AG10803 (cell line): ENCODE measurements at regions not wholly inside any gene's neighbourhood (a gene's known extent, or its start where the extent isn't known, plus 50 kb on each side); places are given as distances from the start of the nearest gene placed in this dataset.

ENCODE experiments used
- DNase-seq: peaks from one replicate; pipeline ENCODE4 v3.0.0; 2010; ENCODE audit warnings: low read depth
- H3K4me3 ChIP-seq: 2 replicates; pipeline ENCODE4 v1.5.1; 2011; ENCODE audit warnings: mild to moderate bottlenecking, low read length, control low read depth
- TF ChIP-seq, protein P1 (sequence below): conservative IDR thresholded peaks from 2 replicates; pipeline ENCODE4 v1.5.1; 2011; ENCODE audit warnings: mild to moderate bottlenecking, low read length, control low read depth, inconsistent platforms

DNA sequence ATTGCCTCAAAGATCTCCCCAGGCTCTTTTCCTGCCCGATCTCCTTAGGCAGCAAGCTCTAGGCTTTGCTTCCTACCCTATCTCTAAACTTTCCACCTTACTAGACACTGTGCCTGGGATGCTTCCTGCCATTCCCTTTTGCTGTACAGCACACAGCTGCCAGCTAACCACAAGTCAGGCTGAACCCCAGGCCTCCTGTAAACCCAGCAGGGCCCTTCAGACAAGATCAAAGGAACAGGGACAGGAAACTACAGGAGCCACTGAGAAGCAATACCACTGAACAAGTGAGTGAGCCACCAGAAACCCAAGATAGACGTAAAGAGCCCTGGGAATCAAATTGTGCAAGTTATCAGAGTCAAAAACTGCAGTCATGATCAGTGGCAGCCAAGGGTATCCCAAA, 180.7 kb downstream of the SUCLG1 start:
- TF ChIP-seq, protein P1, sequence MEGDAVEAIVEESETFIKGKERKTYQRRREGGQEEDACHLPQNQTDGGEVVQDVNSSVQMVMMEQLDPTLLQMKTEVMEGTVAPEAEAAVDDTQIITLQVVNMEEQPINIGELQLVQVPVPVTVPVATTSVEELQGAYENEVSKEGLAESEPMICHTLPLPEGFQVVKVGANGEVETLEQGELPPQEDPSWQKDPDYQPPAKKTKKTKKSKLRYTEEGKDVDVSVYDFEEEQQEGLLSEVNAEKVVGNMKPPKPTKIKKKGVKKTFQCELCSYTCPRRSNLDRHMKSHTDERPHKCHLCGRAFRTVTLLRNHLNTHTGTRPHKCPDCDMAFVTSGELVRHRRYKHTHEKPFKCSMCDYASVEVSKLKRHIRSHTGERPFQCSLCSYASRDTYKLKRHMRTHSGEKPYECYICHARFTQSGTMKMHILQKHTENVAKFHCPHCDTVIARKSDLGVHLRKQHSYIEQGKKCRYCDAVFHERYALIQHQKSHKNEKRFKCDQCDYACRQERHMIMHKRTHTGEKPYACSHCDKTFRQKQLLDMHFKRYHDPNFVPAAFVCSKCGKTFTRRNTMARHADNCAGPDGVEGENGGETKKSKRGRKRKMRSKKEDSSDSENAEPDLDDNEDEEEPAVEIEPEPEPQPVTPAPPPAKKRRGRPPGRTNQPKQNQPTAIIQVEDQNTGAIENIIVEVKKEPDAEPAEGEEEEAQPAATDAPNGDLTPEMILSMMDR: no peak
- no peak for DNase-seq
- no peak overlapping the region for H3K4me3 ChIP-seq

DNA sequence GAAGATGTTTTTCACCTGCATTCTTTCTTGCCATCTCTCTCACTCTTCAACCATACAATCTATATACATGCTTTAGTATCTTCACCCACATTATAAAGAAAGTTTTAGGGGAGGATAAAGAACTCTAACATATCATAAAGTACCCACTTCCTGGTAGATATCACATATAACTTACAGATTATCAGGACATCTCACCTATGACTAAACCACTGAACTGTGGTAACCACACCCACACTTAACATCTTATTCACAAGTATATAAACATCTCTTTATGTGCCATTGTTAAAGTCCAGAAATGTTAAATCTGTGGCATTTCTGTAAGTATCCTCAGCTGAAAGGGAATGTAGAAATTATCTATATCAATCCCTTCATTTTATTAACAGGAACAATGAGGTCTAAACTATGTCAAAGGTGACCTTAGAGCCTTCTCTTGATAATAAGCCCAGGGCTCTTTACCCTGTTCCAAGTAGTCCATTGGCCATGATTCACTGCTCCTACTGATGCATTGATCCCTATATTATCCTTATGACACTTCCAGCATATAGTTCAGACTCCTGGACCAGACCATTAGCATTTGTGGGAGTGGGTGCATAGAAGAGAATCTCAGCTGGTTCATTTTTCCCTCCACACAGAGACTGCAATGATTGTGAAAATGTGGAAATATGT, 182.4 kb downstream of the SUCLG1 start:
- TF ChIP-seq, protein P1: no peak
- H3K4me3 ChIP-seq: no peak overlapping the region
- DNase-seq: no peak

DNA sequence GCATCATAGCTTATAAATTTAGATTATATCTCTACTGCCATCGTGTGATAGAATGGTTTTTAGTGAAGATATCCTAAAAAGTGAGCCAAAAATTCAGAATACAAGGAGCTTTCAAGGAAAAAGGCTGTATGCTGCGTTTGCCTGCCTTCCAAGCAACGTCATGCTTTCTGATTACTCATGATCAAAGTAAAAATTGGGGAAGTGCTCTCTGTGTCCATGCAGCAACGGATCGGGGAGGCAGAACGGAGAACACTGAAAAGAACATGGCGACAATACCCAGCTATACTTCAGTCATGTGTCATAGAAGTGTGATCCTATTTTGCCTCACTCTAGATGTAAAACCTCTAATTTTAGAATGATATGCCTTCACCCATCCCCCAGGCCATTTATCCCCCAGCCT, 185.7 kb downstream of the SUCLG1 start:
- DNase-seq: no peak
- no peak overlapping the region for H3K4me3 ChIP-seq
- TF ChIP-seq, protein P1: no peak

DNA sequence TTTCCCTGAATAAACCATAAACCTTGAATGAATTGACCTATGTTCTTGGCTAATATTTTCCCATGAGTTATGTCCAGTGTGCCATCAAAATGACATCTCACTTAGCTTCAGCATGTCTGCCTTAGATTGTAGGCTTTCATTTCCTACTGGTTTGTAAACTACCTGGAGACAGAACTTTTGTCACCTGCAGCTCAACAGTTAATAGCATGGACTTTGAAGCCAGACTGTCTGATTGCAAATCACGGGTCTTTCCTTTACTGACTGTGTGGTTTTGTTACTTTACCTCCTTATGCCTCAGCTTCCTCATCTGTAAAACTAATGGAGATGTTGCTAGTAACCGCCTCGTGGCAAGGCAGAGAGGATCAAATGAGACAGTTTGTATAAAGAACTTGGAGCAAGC, 187.1 kb downstream of the SUCLG1 start:
- TF ChIP-seq, protein P1: no peak
- no peak for DNase-seq
- no peak overlapping the region for H3K4me3 ChIP-seq

DNA sequence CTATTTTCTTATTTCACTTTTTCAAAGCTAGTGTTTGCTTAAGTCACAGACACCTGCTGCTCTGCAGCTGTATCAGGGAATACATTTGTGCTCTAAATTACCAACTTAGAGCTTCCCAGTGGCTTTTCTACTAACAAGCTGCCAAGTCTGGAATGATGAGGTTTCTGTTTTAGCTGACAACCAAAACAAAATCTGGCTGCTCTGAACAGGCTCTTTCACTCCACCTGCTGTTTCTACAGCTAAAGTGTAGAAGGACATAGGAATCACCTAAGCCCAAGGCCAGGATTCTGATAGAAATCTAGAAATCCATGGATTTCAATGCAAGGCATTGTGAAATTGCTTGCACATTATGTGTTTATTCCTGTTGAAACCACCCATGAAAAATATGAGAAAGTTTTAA, 201.2 kb downstream of the SUCLG1 start:
- no peak for DNase-seq
- no peak overlapping the region for H3K4me3 ChIP-seq
- TF ChIP-seq, protein P1: no peak

DNA sequence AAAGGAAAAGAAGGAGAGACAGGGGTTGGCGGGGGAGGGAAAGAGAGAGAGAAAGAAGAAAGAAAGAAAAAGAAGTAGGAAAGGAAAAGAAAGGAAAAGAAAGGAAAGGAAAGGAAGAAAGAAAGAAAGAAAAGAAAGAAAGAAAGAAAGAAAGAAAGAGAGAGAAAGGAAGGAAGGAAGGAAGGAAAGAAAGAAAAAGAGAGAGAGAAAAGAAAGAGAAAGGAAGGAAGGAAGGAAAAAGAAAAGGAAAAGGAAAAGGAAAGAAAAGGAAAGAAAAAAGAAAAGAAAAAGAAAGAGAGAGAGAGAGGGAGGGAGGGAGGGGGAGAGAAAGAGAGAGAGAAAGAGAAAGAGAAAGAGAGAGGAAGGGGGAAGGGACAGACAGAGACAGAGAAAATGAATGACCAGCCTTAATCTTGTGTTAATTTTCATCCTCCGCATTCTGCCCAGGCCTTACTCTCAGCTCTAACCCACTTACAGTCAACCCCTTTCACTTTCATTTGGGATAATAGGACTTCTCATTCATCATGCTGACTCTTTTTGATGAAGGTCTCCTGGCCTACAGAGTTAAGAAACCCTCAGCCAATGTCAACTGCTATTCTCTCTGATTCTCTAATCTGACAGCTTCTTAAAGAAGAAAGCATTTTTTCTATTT, 207.3 kb downstream of the SUCLG1 start:
- no peak for DNase-seq
- H3K4me3 ChIP-seq: no peak overlapping the region
- TF ChIP-seq, protein P1: no peak

DNA sequence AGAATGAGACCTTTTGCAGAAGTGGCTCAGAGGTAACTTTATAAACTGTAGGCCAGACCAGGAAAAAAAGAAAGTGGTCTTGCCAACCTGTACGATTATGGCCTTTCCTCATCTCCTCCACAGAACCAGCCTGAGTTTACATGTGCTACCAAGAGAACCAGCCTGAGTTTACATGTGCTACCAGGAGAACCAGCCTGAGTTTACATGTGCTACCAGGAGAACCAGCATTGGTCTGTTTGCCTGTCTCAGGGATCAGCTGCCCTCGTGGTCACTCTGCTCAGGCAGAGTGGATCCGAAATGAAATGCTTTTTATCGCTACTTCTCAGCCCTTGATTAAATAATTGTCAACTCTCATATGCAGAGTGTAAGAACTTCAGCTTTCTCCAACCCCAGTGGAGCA, 209.9 kb downstream of the SUCLG1 start:
- TF ChIP-seq, protein P1: no peak
- DNase-seq: no peak
- H3K4me3 ChIP-seq: no peak overlapping the region
